Fibroblast of villous mesenchyme (primary cell): ENCODE measurements at regions not wholly inside any gene's neighbourhood (a gene's known extent, or its start where the extent isn't known, plus 50 kb on each side); places are given as distances from the start of the nearest gene placed in this dataset.
"Not testable (repeated sequence)": the region's sequence is repeated elsewhere in the genome, so short reads cannot be mapped to it uniquely, and the experiment has no call there.

Experiments used
- DNase-seq: peaks from one replicate; pipeline ENCODE4 v3.0.0-alpha.2; 2010; ENCODE audit warnings: low read depth
- H3K4me3 ChIP-seq: 2 replicates; pipeline ENCODE4 v1.5.1; 2011; ENCODE audit warnings: low read depth, mild to moderate bottlenecking, low read length
- TF ChIP-seq, protein P1 (sequence below): IDR thresholded peaks from 2 replicates; pipeline ENCODE4 v1.5.1; 2012; ENCODE audit warnings: low read depth, mild to moderate bottlenecking, low read length; ENCODE audit not compliant: insufficient read depth

DNA sequence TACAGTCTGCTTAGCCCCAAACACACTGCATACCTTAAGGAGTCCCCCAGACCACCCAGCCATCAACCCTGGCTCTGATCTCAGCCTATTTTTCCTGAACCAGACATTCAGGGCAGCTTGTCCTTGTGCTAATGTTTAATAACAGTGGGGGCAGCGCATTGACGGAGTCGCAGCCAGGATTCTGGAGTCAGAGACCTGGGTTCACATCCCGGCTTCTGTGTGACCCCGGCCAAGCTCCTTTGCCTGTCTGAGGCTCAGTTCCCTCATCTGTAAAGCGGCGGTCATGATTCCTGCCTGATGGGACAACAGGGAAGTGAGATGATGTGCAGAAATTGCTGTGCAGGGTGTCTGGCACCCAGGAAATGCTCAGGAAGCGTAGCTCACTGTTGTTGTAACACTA lies 63.1 kb downstream of the MATN1 start:
- TF ChIP-seq, protein P1, sequence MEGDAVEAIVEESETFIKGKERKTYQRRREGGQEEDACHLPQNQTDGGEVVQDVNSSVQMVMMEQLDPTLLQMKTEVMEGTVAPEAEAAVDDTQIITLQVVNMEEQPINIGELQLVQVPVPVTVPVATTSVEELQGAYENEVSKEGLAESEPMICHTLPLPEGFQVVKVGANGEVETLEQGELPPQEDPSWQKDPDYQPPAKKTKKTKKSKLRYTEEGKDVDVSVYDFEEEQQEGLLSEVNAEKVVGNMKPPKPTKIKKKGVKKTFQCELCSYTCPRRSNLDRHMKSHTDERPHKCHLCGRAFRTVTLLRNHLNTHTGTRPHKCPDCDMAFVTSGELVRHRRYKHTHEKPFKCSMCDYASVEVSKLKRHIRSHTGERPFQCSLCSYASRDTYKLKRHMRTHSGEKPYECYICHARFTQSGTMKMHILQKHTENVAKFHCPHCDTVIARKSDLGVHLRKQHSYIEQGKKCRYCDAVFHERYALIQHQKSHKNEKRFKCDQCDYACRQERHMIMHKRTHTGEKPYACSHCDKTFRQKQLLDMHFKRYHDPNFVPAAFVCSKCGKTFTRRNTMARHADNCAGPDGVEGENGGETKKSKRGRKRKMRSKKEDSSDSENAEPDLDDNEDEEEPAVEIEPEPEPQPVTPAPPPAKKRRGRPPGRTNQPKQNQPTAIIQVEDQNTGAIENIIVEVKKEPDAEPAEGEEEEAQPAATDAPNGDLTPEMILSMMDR = no peak
- no peak overlapping the region for H3K4me3 ChIP-seq
- DNase-seq = no peak

DNA sequence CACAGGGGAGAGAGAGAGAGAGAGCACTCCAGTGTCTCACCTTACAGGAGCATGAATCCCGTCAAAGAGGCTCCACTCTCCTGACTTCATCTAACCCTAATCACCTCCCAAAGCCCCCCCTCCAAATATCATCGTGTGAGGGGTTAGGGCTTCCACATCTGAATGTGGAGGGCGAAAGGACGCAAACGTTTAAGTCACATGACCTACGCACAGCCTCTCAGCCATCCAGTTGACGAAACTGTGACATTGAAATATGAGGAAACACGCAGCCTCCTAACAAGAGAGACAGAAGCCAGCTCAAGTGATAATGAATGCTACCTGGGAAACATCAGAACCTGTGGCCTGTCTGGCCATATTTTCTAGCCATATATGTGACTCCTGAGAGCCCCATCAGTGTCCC lies 63.7 kb downstream of the MATN1 start:
- TF ChIP-seq, protein P1 = no peak
- no peak overlapping the region for H3K4me3 ChIP-seq
- no peak for DNase-seq

DNA sequence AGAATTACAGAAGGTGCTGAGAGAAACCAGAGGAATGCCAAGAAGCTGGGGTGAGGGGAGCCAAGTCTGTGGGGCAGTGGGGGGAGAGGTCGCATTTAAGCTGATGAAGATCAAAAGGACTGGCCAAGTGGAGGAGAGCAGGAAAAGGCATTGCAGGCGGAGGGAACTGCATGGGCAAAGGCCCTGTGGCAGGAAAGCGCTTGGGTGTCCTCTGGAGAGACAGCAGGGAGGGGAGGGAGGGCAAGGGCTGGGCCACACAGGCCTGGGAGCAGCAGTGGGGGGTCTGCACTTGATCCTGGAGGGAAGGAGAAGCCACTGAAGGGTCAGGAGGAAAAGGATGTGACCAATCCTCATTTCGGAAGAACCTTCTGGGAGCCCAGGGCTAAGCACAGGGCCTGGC lies 65.0 kb downstream of the MATN1 start:
- DNase-seq, H3K4me3 ChIP-seq: not testable (repeated sequence)

DNA sequence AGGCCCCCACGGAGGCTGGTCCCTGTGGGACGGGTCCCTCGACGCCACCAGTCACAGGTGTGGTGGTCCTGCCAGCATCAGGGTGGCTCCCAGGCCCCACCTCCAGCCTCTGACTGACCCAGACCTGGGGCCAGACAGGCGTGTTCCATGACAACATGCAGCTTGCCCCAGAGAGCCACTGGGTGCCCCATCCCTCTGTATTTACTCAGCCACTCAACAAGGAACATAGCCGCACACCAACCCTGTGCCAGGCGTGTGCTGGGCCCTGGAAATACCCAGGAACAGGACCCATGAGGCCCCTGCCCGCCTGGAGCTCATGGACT lies 65.4 kb downstream of the MATN1 start:
- TF ChIP-seq, protein P1 = no peak
- no peak for DNase-seq
- no peak overlapping the region for H3K4me3 ChIP-seq

DNA sequence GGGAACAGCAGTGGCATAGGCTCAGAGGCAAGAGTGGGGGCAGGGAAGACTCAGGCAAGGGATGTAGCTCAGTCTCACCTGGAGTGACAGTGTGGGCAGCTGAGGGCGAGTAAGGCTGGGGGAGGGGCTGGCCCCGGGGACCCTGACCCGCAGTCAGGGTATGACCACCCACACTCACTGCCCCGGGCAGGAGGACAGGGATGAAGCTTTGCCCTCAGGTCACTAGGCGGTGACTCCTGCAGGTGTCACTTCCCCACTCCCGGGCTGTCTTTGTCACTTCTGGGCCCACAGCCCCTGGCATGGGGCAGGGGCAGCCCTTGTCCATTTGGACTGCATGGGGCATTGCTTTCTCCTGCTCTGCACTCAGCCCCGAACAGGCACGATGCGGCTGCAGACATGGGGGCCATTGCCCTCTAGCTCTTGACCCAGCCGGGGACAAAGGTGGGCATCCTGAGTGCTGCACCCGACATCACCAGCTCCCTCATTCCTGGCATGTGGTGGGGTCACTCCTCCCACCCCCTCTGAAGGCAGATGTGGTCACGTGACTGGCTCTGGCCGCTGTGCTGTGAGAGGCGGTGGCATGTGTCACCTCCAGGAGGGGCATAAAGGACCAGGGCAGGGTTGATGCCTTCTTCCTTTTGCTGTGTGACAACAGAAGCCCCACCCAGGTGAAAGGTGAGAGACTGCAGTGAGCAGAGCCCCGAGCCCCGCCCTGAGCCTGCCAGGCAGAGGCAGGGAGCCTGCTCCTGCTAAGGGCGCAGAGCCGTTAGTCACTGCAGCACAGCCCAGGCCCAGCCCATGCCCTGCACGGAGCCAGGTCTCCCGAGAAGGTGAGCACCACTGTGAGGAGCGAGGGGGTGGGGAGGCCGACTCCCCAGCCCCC lies 66.0 kb downstream of the MATN1 start:
- TF ChIP-seq, protein P1 = no peak
- no peak for DNase-seq

DNA sequence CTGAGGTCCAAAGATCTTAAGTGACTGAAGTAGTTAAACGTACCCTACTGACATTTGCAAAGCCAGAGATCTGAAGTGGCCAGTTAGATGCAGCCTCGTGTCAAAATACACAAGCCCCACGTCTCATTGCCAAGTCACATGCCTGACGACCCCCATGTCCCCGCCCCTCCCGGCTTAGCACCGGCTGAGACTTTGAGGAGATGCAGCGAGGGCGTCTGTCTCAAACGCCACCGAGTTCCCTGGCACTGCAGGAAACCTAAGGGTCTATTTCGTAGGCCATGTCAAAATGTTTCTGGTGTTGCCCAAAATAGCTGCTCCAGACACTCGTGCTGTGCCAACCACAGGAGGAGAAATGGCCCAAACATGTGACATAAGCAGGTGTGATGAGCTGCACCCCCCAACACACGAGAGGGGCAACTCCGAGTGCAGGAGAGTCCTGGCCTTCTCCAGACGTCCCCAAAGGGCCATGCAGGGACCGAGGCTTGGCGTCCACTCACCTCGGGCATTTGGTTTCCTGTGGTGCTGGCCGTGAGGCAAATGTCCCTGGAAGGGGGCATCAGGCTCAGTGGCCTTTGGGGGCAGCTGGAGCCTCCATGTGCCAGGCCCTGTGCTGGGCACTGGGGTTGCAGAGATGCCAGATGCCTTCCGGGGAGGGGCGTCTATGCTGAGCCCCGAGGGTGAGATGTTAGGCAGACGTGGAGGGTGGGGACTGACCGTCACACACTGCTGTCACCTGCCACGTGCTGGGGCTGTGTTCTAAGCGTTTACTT lies 67.0 kb downstream of the MATN1 start:
- no peak for DNase-seq
- TF ChIP-seq, protein P1 = no peak
- no peak overlapping the region for H3K4me3 ChIP-seq

More for the DNA sequence above, 66.0 kb downstream of the MATN1 start:
- H3K4me3 ChIP-seq = no peak overlapping the region

DNA sequence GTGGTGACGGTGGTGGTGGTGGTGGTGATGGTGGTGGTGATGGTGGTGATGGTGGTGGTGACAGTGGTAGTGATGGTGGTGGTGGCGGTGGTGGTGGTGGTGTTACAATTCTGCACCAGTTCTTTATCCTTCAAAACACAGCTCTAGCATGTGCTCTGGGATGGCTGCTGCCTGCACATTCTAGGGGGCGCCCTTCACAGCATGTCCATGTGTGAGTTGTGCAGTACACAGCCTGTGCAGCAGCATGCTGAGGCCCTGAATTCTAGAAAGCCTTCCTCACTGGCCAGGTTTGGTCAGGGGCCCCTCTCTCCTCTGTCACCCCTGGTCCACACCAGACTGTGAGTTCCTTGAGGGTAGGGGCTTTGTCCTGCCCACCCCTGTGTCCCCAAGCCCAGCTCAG lies 67.7 kb downstream of the MATN1 start:
- TF ChIP-seq, protein P1 = no peak
- no peak overlapping the region for H3K4me3 ChIP-seq
- no peak for DNase-seq
